ENCODE measurements at regions not wholly inside any gene's neighbourhood (a gene's known extent, or its start where the extent isn't known, plus 50 kb on each side); places are given as distances from the start of the nearest gene placed in this dataset.
A peak's percentile ranks its signal among the peaks of the same experiment; 100 is the strongest.

- no peaks in the 10 kb centered on the region for H3K9me3 Mint-ChIP-seq
- CTCF ChIA-PET: no interaction called here
Observed at GRCh38 chr14:81989211-81989610, 455.6 kb upstream of the SEL1L start.

GRCh38 chr14:81990312-81990761 is 456.7 kb upstream of the SEL1L start:
- intact Hi-C loops (cut with DNase I, micrococcal nuclease): no loop called here
- Histone ChIP-seq H3K36me3 (ENCODE audit: insufficient read depth, low read length) (no peaks in the 10 kb centered on the region), H3K27ac (ENCODE audit: low read depth in 1 of 2, low read length in 2 of 2) (no peak overlapping the region), H3K4me1 (ENCODE audit: insufficient read depth, low read length) (no peaks in the 10 kb centered on the region), H3K4me3 (ENCODE audit: low read length) (no peak overlapping the region), H3K27me3 (ENCODE audit: control insufficient read depth in 1 of 2, insufficient read depth in 2 of 2, low read length in 2 of 2) (no peaks in the 10 kb centered on the region), H3K9me3 (ENCODE audit: control insufficient read depth in 1 of 2, insufficient read depth in 1 of 2, low read length in 2 of 2) (no peaks in the 10 kb centered on the region)
- peak; percentile 76 for TF ChIP-seq CTCF (IDR thresholded peaks at IDR 0.05)
- H3K4me1 Mint-ChIP-seq (ENCODE audit: low read depth): no peaks in the 10 kb centered on the region
- H3K27ac Mint-ChIP-seq: no peak overlapping the region
- ATAC-seq (ENCODE audit: poor library complexity) (no peak), DNase-seq (peak in 9 of 14 experiments; percentile 1 to 57 (median 16))
- ChIA-PET CTCF (no interaction called here), POLR2A (no interaction called here)
- H3K9me3 Mint-ChIP-seq: no peaks in the 10 kb centered on the region
- H3K4me3 Mint-ChIP-seq: no peak overlapping the region
- no peaks in the 10 kb centered on the region for H3K36me3 Mint-ChIP-seq (ENCODE audit: low read depth)
- H3K27me3 Mint-ChIP-seq: no peaks in the 10 kb centered on the region

More at GRCh38 chr14:81989211-81989610, 455.6 kb upstream of the SEL1L start:
- Mint-ChIP-seq H3K27ac (no peak overlapping the region), H3K4me3 (no peak overlapping the region), H3K4me1 (ENCODE audit: low read depth) (no peaks in the 10 kb centered on the region), H3K36me3 (ENCODE audit: low read depth) (no peaks in the 10 kb centered on the region), H3K27me3 (no peaks in the 10 kb centered on the region)
- Histone ChIP-seq H3K9me3 (ENCODE audit: control insufficient read depth in 1 of 2, insufficient read depth in 1 of 2, low read length in 2 of 2) (no peaks in the 10 kb centered on the region), H3K27me3 (ENCODE audit: control insufficient read depth in 1 of 2, insufficient read depth in 2 of 2, low read length in 2 of 2) (no peaks in the 10 kb centered on the region), H3K4me3 (ENCODE audit: low read length) (no peak overlapping the region), H3K4me1 (ENCODE audit: insufficient read depth, low read length) (no peaks in the 10 kb centered on the region), H3K36me3 (ENCODE audit: insufficient read depth, low read length) (no peaks in the 10 kb centered on the region), H3K27ac (ENCODE audit: low read depth in 1 of 2, low read length in 2 of 2) (no peak overlapping the region)
- no peak for TF ChIP-seq CTCF (IDR thresholded peaks at IDR 0.05)
- POLR2A ChIA-PET: no interaction called here
- intact Hi-C loops (cut with DNase I, micrococcal nuclease): no loop called here
- DNase-seq (no peak), ATAC-seq (ENCODE audit: poor library complexity) (no peak)

- Mint-ChIP-seq H3K27me3 (no peaks in the 10 kb centered on the region), H3K4me1 (ENCODE audit: low read depth) (no peaks in the 10 kb centered on the region), H3K36me3 (ENCODE audit: low read depth) (no peaks in the 10 kb centered on the region), H3K4me3 (no peak overlapping the region), H3K27ac (no peak overlapping the region), H3K9me3 (no peaks in the 10 kb centered on the region)
- TF ChIP-seq CTCF (IDR thresholded peaks at IDR 0.05): no peak
- no peak for ATAC-seq (ENCODE audit: poor library complexity)
- no peaks in the 10 kb centered on the region for H3K36me3 ChIP-seq (ENCODE audit: insufficient read depth, low read length)
- H3K9me3 ChIP-seq (ENCODE audit: control insufficient read depth in 1 of 2, insufficient read depth in 1 of 2, low read length in 2 of 2): no peaks in the 10 kb centered on the region
- ChIA-PET CTCF (no interaction called here), POLR2A (no interaction called here)
- H3K27me3 ChIP-seq (ENCODE audit: control insufficient read depth in 1 of 2, insufficient read depth in 2 of 2, low read length in 2 of 2): no peaks in the 10 kb centered on the region
- intact Hi-C loops (cut with DNase I, micrococcal nuclease): no loop called here
- H3K4me3 ChIP-seq (ENCODE audit: low read length): no peak overlapping the region
- H3K4me1 ChIP-seq (ENCODE audit: insufficient read depth, low read length): no peaks in the 10 kb centered on the region
- no peak for DNase-seq
- H3K27ac ChIP-seq (ENCODE audit: low read depth in 1 of 2, low read length in 2 of 2): no peak overlapping the region
Observed at GRCh38 chr14:81991998-81992397, 458.3 kb upstream of the SEL1L start.

All from CD4-positive, alpha-beta T cell (primary cell).